ENCODE measurements at regions not wholly inside any gene's neighbourhood (a gene's known extent, or its start where the extent isn't known, plus 50 kb on each side); places are given as distances from the start of the nearest gene placed in this dataset.

DNA sequence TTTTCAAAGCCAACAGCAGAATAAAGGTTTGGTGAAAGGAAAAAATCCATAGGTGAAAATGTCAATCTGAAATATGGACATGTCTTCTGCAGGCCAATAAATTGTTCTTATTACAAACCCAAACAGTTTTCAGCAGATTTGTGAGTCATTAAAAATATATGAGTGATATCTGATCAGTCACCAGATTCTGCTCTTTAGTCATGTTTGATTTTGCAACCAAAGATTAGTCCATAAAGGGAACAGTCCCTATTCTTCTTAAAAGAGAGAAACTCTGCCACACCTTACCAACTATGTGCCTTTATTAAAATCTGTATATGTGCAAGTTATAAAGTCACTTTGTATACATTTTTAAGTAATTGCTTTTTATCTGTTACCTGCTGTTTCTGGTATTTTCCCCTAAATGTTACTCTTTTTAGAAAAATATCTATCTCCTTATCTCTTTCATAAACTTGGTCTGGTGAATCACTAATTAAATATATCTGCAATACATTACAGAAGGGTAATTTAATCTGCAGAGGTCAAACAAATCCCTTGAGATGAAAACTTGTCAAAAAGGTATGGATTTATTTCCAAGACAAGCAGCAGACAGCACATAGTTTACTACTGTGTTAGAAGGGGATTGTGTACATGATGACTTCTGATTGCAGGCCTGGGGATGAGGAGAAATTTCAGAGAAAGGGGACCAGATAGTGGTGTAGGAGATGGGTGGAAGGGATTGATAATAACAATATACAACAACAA, 322.9 kb upstream of the NWD2 start:
- H2AFZ ChIP-seq: no peak overlapping the region
- H4K20me1 ChIP-seq (ENCODE audit: insufficient read depth, poor library complexity, severe bottlenecking): no peaks in the 10 kb centered on the region
- no peaks in the 10 kb centered on the region for H3K4me1 ChIP-seq (ENCODE audit: insufficient read depth)
- no peak overlapping the region for H3K4me2 ChIP-seq
- no peaks in the 10 kb centered on the region for H3K9me2 ChIP-seq (replicated peaks; ENCODE audit: insufficient read depth)
- no peaks in the 10 kb centered on the region for H3K79me2 ChIP-seq
- no peak overlapping the region for H3K4me3 ChIP-seq
- no peak overlapping the region for H3K27ac ChIP-seq
- no peaks in the 10 kb centered on the region for H3K36me3 ChIP-seq (replicated peaks; ENCODE audit: insufficient read depth, low read depth)
- H3K27me3 ChIP-seq: no peaks in the 10 kb centered on the region
- no peak for TF ChIP-seq EZH2 (IDR thresholded peaks at IDR 0.05; ENCODE audit: borderline replicate concordance)
- no peak for TF ChIP-seq EZH2phosphoT487 (IDR thresholded peaks at IDR 0.05; ENCODE audit: low read depth, severe bottlenecking, unreplicated experiment)
- TF ChIP-seq, protein P1, sequence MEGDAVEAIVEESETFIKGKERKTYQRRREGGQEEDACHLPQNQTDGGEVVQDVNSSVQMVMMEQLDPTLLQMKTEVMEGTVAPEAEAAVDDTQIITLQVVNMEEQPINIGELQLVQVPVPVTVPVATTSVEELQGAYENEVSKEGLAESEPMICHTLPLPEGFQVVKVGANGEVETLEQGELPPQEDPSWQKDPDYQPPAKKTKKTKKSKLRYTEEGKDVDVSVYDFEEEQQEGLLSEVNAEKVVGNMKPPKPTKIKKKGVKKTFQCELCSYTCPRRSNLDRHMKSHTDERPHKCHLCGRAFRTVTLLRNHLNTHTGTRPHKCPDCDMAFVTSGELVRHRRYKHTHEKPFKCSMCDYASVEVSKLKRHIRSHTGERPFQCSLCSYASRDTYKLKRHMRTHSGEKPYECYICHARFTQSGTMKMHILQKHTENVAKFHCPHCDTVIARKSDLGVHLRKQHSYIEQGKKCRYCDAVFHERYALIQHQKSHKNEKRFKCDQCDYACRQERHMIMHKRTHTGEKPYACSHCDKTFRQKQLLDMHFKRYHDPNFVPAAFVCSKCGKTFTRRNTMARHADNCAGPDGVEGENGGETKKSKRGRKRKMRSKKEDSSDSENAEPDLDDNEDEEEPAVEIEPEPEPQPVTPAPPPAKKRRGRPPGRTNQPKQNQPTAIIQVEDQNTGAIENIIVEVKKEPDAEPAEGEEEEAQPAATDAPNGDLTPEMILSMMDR (IDR thresholded peaks at IDR 0.05; ENCODE audit: poor library complexity): no peak
- no peak for DNase-seq (ENCODE audit: low spot score)
- no peaks in the 10 kb centered on the region for H3K9me3 ChIP-seq (ENCODE audit: low read depth)

DNA sequence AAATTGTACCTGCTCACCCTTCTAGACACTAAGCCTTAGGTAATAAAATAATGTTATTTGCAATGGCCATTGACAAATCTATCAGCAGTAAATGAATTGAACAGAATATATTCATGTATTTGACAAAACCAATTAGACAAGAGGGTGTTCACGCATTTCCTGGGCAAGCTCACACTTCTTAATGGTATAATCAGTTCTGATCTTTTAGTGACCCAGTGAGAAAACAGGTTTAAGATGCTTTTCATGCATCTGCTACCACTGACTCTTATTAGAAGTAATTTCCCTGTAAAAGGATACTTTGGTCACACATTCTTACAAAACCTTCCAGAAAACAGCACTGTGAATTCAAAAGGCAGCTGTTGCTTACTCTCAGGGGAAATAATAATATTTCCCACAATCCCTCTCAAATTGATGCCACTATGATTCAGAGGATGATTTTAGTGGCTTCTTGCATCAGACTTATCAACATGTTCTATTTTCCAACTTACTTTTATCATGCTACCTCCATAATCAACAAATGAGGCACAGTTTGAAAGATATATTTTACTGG, 313.9 kb upstream of the NWD2 start:
- no peaks in the 10 kb centered on the region for H3K9me2 ChIP-seq (replicated peaks; ENCODE audit: insufficient read depth)
- no peak overlapping the region for H2AFZ ChIP-seq
- TF ChIP-seq, protein P1 (IDR thresholded peaks at IDR 0.05; ENCODE audit: poor library complexity): no peak
- TF ChIP-seq EZH2phosphoT487 (IDR thresholded peaks at IDR 0.05; ENCODE audit: low read depth, severe bottlenecking, unreplicated experiment): no peak
- TF ChIP-seq EZH2 (IDR thresholded peaks at IDR 0.05; ENCODE audit: borderline replicate concordance): no peak
- no peak overlapping the region for H3K27ac ChIP-seq
- no peaks in the 10 kb centered on the region for H3K79me2 ChIP-seq
- DNase-seq (ENCODE audit: low spot score): no peak
- no peak overlapping the region for H3K4me3 ChIP-seq
- H3K4me1 ChIP-seq (ENCODE audit: insufficient read depth): no peaks in the 10 kb centered on the region
- H4K20me1 ChIP-seq (ENCODE audit: insufficient read depth, poor library complexity, severe bottlenecking): no peaks in the 10 kb centered on the region
- H3K27me3 ChIP-seq: no peaks in the 10 kb centered on the region
- no peaks in the 10 kb centered on the region for H3K9me3 ChIP-seq (ENCODE audit: low read depth)
- no peaks in the 10 kb centered on the region for H3K36me3 ChIP-seq (replicated peaks; ENCODE audit: insufficient read depth, low read depth)
- no peak overlapping the region for H3K4me2 ChIP-seq
- 92% methylated on average over 1 of the region's 1 CpG for WGBS (ENCODE audit: low lambda C conversion rate, missing lambda C conversion rate)

GRCh38 chr4:36944232-36944631, 300.3 kb upstream of the NWD2 start:
- H3K9me2 ChIP-seq (replicated peaks; ENCODE audit: insufficient read depth): no peaks in the 10 kb centered on the region
- no peak overlapping the region for H3K4me3 ChIP-seq
- DNase-seq (ENCODE audit: low spot score): no peak
- no peaks in the 10 kb centered on the region for H4K20me1 ChIP-seq (ENCODE audit: insufficient read depth, poor library complexity, severe bottlenecking)
- no peak overlapping the region for H2AFZ ChIP-seq
- H3K4me2 ChIP-seq: no peak overlapping the region
- 84% methylated on average over 2 of the region's 2 CpGs for WGBS (ENCODE audit: low lambda C conversion rate, missing lambda C conversion rate)
- no peak overlapping the region for H3K27ac ChIP-seq
- H3K4me1 ChIP-seq (ENCODE audit: insufficient read depth): no peaks in the 10 kb centered on the region
- H3K9me3 ChIP-seq (ENCODE audit: low read depth): no peaks in the 10 kb centered on the region
- no peaks in the 10 kb centered on the region for H3K79me2 ChIP-seq
- no peaks in the 10 kb centered on the region for H3K27me3 ChIP-seq
- no peaks in the 10 kb centered on the region for H3K36me3 ChIP-seq (replicated peaks; ENCODE audit: insufficient read depth, low read depth)
- TF ChIP-seq EZH2phosphoT487 (IDR thresholded peaks at IDR 0.05; ENCODE audit: low read depth, severe bottlenecking, unreplicated experiment): no peak
- TF ChIP-seq EZH2 (IDR thresholded peaks at IDR 0.05; ENCODE audit: borderline replicate concordance): no peak
- TF ChIP-seq, protein P1 (IDR thresholded peaks at IDR 0.05; ENCODE audit: poor library complexity): no peak

Data from hepatocyte (in vitro differentiated cells).